KMS-11 (cell line): ENCODE measurements at regions not wholly inside any gene's neighbourhood (a gene's known extent, or its start where the extent isn't known, plus 50 kb on each side); places are given as distances from the start of the nearest gene placed in this dataset.

ENCODE experiments used
- H2AFZ ChIP-seq: fragments of 200-600 bp; sonication (generic); 2 replicates; pipeline ENCODE4 v1.6.1; 2016; ENCODE audit warnings: antibody characterized with exemption, mixed run types, low read depth
- H3K27ac ChIP-seq: fragments of 200-600 bp; sonication (generic); 2 replicates; pipeline ENCODE4 v1.6.1; 2016; ENCODE audit warnings: mild to moderate bottlenecking, mixed run types
- H3K27me3 ChIP-seq: fragments of 200-600 bp; sonication (generic); 2 replicates; pipeline ENCODE4 v1.6.1; 2017; ENCODE audit warnings: mild to moderate bottlenecking, low read depth, mixed run types, moderate library complexity; ENCODE audit not compliant: insufficient read depth
- H3K36me3 ChIP-seq: fragments of 200-600 bp; sonication (generic); 2 replicates; pipeline ENCODE4 v1.6.1; 2017; ENCODE audit warnings: mild to moderate bottlenecking, mixed run types; ENCODE audit not compliant: insufficient read depth
- H3K4me1 ChIP-seq: fragments of 200-600 bp; sonication (generic); 2 replicates; pipeline ENCODE4 v1.6.1; 2016; ENCODE audit warnings: mild to moderate bottlenecking, low read depth, mixed run types; ENCODE audit not compliant: poor library complexity, severe bottlenecking
- H3K4me2 ChIP-seq: fragments of 200-600 bp; sonication (generic); 2 replicates; pipeline ENCODE4 v1.7.0; 2016; ENCODE audit warnings: mild to moderate bottlenecking, mixed run types
- H3K4me3 ChIP-seq: fragments of 200-600 bp; sonication (generic); IDR thresholded peaks from 2 replicates; pipeline ENCODE4 v1.6.1; 2017; ENCODE audit warnings: low read depth, low read length, mixed read lengths; ENCODE audit not compliant: insufficient read depth
- H3K79me2 ChIP-seq: fragments of 200-600 bp; sonication (generic); 2 replicates; pipeline ENCODE4 v1.6.1; 2016; ENCODE audit warnings: low read depth, mixed run types; ENCODE audit not compliant: insufficient read depth
- H3K9ac ChIP-seq: fragments of 200-600 bp; sonication (generic); 2 replicates; pipeline ENCODE4 v1.6.1; 2016; ENCODE audit warnings: mild to moderate bottlenecking, mixed run types
- H4K20me1 ChIP-seq: fragments of 200-600 bp; sonication (generic); 2 replicates; pipeline ENCODE4 v1.6.1; 2016; ENCODE audit warnings: mild to moderate bottlenecking, mixed run types; ENCODE audit not compliant: insufficient read depth
- TF ChIP-seq, protein P1 (sequence below): fragments of 200-600 bp; sonication (generic); conservative IDR thresholded peaks from 2 replicates; pipeline ENCODE4 v1.6.1; 2017; ENCODE audit warnings: low read depth, mild to moderate bottlenecking, antibody characterized with exemption, low read length, moderate library complexity, mixed read lengths

DNA sequence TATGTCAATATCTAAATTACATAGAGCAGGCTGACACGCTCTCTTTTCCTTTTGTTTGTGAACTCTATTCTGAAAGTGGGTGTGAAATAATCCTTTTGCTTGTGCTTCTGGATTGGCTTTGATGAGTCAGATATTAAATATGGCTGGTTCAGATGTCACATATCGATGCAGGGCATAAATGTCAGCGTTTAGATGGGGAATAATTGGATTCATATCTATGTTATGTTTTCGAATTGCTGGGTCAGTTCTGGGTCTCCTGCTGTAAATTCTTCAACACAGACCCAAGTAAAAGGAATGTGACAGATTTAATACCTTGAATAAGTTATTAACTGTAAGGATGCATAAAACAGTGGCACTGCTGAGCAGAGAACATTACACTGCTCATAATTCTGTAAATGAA lies 118.7 kb upstream of the SNX2 start:
- Histone ChIP-seq H3K4me1 (no peaks in the 10 kb centered on the region), H3K36me3 (no peaks in the 10 kb centered on the region), H3K79me2 (no peaks in the 10 kb centered on the region), H3K4me2 (no peak overlapping the region), H3K27me3 (no peaks in the 10 kb centered on the region), H3K27ac (no peak overlapping the region), H2AFZ (no peak overlapping the region), H3K9ac (no peak overlapping the region), H3K4me3 (no peak overlapping the region), H4K20me1 (no peaks in the 10 kb centered on the region)
- TF ChIP-seq, protein P1, sequence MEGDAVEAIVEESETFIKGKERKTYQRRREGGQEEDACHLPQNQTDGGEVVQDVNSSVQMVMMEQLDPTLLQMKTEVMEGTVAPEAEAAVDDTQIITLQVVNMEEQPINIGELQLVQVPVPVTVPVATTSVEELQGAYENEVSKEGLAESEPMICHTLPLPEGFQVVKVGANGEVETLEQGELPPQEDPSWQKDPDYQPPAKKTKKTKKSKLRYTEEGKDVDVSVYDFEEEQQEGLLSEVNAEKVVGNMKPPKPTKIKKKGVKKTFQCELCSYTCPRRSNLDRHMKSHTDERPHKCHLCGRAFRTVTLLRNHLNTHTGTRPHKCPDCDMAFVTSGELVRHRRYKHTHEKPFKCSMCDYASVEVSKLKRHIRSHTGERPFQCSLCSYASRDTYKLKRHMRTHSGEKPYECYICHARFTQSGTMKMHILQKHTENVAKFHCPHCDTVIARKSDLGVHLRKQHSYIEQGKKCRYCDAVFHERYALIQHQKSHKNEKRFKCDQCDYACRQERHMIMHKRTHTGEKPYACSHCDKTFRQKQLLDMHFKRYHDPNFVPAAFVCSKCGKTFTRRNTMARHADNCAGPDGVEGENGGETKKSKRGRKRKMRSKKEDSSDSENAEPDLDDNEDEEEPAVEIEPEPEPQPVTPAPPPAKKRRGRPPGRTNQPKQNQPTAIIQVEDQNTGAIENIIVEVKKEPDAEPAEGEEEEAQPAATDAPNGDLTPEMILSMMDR, result no peak

DNA sequence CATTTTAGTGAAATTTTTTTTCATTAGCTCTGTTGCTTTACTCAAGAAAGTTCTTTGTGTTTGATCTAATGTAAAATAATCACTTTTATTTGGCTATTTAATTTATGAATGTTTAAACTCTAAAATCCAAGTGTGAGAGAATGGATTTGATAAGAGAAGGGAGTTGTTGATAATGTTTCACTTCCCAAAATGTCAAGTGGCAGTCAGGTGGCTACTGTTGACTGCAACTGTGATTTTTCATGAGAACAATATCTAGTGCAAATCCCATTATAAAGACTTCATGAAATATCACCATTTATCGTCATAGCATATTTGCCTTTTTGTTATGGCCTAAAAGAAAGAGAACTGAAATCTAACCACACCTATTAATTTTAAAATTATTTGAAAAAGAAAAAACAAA lies 118.3 kb upstream of the SNX2 start:
- H2AFZ ChIP-seq, result no peak overlapping the region

DNA sequence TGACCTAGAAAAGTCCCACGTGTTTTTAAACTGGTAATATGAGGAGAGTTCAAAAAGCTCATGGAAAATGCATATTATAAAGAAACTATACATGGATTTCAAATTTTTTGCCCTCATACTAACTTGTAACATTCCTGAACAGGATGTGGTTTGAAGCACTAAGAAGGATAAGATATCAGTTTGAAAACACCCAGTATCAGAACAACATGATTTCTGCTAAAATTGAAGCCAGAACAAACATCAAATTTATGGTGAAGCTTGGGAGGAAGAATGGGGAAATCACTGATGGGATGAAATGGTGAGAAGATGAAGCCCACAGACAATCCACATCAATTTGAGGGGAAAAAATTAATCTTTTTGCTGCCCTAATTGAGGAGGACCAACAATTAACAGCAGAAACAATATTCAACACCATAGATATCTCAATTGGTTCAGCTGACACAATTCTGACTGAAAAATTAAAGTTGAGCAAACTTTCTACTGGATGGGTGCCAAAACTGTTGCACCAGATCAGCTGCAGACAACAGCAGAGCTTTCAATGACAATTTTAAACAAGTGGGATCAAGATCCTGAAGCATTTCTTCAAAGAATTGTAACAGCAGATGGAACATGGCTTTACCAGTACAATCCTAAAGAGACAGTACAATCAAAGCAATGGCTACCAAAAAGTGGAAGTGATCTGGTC lies 113.2 kb upstream of the SNX2 start:
- Histone ChIP-seq H3K4me3 (no peak overlapping the region), H4K20me1 (no peaks in the 10 kb centered on the region), H3K79me2 (no peaks in the 10 kb centered on the region), H3K4me2 (no peak overlapping the region), H2AFZ (no peak overlapping the region), H3K36me3 (no peaks in the 10 kb centered on the region), H3K27me3 (no peaks in the 10 kb centered on the region), H3K9ac (no peak overlapping the region), H3K27ac (no peak overlapping the region), H3K4me1 (no peaks in the 10 kb centered on the region)
- TF ChIP-seq, protein P1, result no peak

More for the DNA sequence above, 118.3 kb upstream of the SNX2 start:
- no peaks in the 10 kb centered on the region for H3K36me3 ChIP-seq
- H3K9ac ChIP-seq, result no peak overlapping the region
- TF ChIP-seq, protein P1, result no peak
- no peak overlapping the region for H3K27ac ChIP-seq
- no peaks in the 10 kb centered on the region for H3K27me3 ChIP-seq
- no peak overlapping the region for H3K4me3 ChIP-seq
- no peaks in the 10 kb centered on the region for H4K20me1 ChIP-seq
- no peaks in the 10 kb centered on the region for H3K4me1 ChIP-seq
- no peak overlapping the region for H3K4me2 ChIP-seq
- H3K79me2 ChIP-seq, result no peaks in the 10 kb centered on the region

DNA sequence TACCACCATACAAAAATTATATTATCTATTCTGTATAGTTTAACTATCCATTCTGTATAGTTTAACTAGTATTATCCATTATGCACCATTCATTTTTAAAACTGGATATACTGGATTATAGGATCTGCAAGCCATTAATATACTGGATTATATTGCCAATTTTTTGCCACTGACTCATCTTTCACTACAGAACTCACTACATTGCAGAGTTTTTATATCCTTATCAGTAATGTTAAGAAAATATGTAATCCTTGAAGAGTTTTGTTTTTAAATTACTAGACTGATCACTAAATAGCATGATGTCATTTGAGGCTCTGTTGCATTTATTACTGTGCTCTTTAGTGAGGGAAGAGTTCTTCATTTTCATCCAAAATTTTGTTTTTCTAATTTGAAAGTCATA lies 109.8 kb upstream of the SNX2 start:
- H3K4me2 ChIP-seq, result no peak overlapping the region
- no peaks in the 10 kb centered on the region for H4K20me1 ChIP-seq
- H3K27me3 ChIP-seq, result no peaks in the 10 kb centered on the region
- no peaks in the 10 kb centered on the region for H3K36me3 ChIP-seq
- no peaks in the 10 kb centered on the region for H3K4me1 ChIP-seq
- H3K4me3 ChIP-seq, result no peak overlapping the region
- no peaks in the 10 kb centered on the region for H3K79me2 ChIP-seq
- no peak overlapping the region for H2AFZ ChIP-seq
- H3K9ac ChIP-seq, result no peak overlapping the region
- no peak overlapping the region for H3K27ac ChIP-seq
- TF ChIP-seq, protein P1, result no peak
